Duodenal mucosa (tissue), 2 donors: ENCODE measurements at regions not wholly inside any gene's neighbourhood (a gene's known extent, or its start where the extent isn't known, plus 50 kb on each side); places are given as distances from the start of the nearest gene placed in this dataset.
"Not testable (repeated sequence)": the region's sequence is repeated elsewhere in the genome, so short reads cannot be mapped to it uniquely, and the experiment has no call there.

Experiments
- H3K27ac ChIP-seq: one replicate; pipeline ENCODE4 v1.7.0; 2013; ENCODE audit warnings: low read depth, low read length
- H3K27me3 ChIP-seq, 2 donors: one replicate each; pipeline ENCODE4 v1.7.0; 2013; ENCODE audit warnings: low read length in 2 of 2, control low read depth in 1 of 2; ENCODE audit not compliant: insufficient read depth in 2 of 2, control insufficient read depth in 1 of 2
- H3K36me3 ChIP-seq, 2 donors: one replicate each; pipeline ENCODE4 v1.7.0; 2013; ENCODE audit warnings: low read length in 2 of 2, control low read depth in 1 of 2; ENCODE audit not compliant: insufficient read depth in 2 of 2, control insufficient read depth in 1 of 2
- H3K4me1 ChIP-seq, 2 donors: one replicate each; pipeline ENCODE4 v1.7.0; 2013; ENCODE audit warnings: low read length in 2 of 2, control low read depth in 1 of 2; ENCODE audit not compliant: insufficient read depth in 2 of 2, control insufficient read depth in 1 of 2
- H3K4me3 ChIP-seq, 2 donors: one replicate each; pipeline ENCODE4 v1.7.0; 2013; ENCODE audit warnings: low read length in 2 of 2, low read depth in 1 of 2
- H3K9ac ChIP-seq, 2 donors: one replicate each; pipeline ENCODE4 v1.7.0; 2013; ENCODE audit warnings: low read length in 2 of 2, low read depth in 1 of 2
- H3K9me3 ChIP-seq, 2 donors: one replicate each; pipeline ENCODE4 v1.7.0; 2013; ENCODE audit warnings: low read length in 2 of 2, control low read depth in 1 of 2; ENCODE audit not compliant: control insufficient read depth in 1 of 2

GRCh38 chr11:130677486-130678153 lies 229.2 kb downstream of the ADAMTS15 start:
- H3K4me3 ChIP-seq = no peak overlapping the region
- H3K36me3 ChIP-seq = no peaks in the 10 kb centered on the region
- H3K27me3 ChIP-seq = no peaks in the 10 kb centered on the region
- H3K9ac ChIP-seq = no peak overlapping the region
- H3K27ac ChIP-seq = no peak overlapping the region
- H3K4me1 ChIP-seq = no peaks in the 10 kb centered on the region
- H3K9me3 ChIP-seq = peaks cover 9 to 17% of the 10 kb centered on the region in 2 donors

GRCh38 chr11:130679247-130679646 lies 230.8 kb downstream of the ADAMTS15 start:
- Histone ChIP-seq H3K36me3 (no peaks in the 10 kb centered on the region), H3K27ac (no peak overlapping the region), H3K9me3 (peaks cover 9 to 17% of the 10 kb centered on the region in 2 donors), H3K9ac (no peak overlapping the region), H3K4me1 (no peaks in the 10 kb centered on the region), H3K27me3 (no peaks in the 10 kb centered on the region), H3K4me3 (no peak overlapping the region)

- not testable (repeated sequence) for H3K4me1 ChIP-seq, H3K9ac ChIP-seq, H3K36me3 ChIP-seq, H3K27me3 ChIP-seq, H3K27ac ChIP-seq, H3K4me3 ChIP-seq
- H3K9me3 ChIP-seq = peaks cover 9 to 17% of the 10 kb centered on the region in 2 donors
These were observed 233.8 kb downstream of the SNX19 start for GRCh38 chr11:130682471-130682870.

GRCh38 chr11:130689222-130689908 lies 226.9 kb downstream of the SNX19 start:
- Histone ChIP-seq H3K4me3 (no peak overlapping the region), H3K9me3 (no peaks in the 10 kb centered on the region), H3K4me1 (no peaks in the 10 kb centered on the region), H3K9ac (no peak overlapping the region), H3K36me3 (no peaks in the 10 kb centered on the region), H3K27ac (no peak overlapping the region), H3K27me3 (no peaks in the 10 kb centered on the region)

- H3K27me3 ChIP-seq = no peaks in the 10 kb centered on the region
- H3K9me3 ChIP-seq = no peaks in the 10 kb centered on the region
- H3K36me3 ChIP-seq = no peaks in the 10 kb centered on the region
- no peaks in the 10 kb centered on the region for H3K4me1 ChIP-seq
- H3K27ac ChIP-seq = no peak overlapping the region
- no peak overlapping the region for H3K9ac ChIP-seq
- no peak overlapping the region for H3K4me3 ChIP-seq
These were observed 224.7 kb downstream of the SNX19 start for GRCh38 chr11:130691581-130691980.

- Histone ChIP-seq H3K27ac (no peak overlapping the region), H3K4me1 (no peaks in the 10 kb centered on the region), H3K27me3 (no peaks in the 10 kb centered on the region), H3K4me3 (no peak overlapping the region), H3K36me3 (no peaks in the 10 kb centered on the region), H3K9ac (no peak overlapping the region), H3K9me3 (no peaks in the 10 kb centered on the region)
These were observed 224.1 kb downstream of the SNX19 start for GRCh38 chr11:130692220-130692619.

- H3K4me3 ChIP-seq = no peak overlapping the region
- no peaks in the 10 kb centered on the region for H3K9me3 ChIP-seq
- H3K9ac ChIP-seq = no peak overlapping the region
- H3K4me1 ChIP-seq = no peaks in the 10 kb centered on the region
- H3K27ac ChIP-seq = no peak overlapping the region
- no peaks in the 10 kb centered on the region for H3K36me3 ChIP-seq
- no peaks in the 10 kb centered on the region for H3K27me3 ChIP-seq
These were observed 222.7 kb downstream of the SNX19 start for GRCh38 chr11:130693543-130693942.

- H3K4me1 ChIP-seq = no peaks in the 10 kb centered on the region
- no peak overlapping the region for H3K4me3 ChIP-seq
- no peaks in the 10 kb centered on the region for H3K27me3 ChIP-seq
- H3K27ac ChIP-seq = no peak overlapping the region
- no peaks in the 10 kb centered on the region for H3K36me3 ChIP-seq
- no peaks in the 10 kb centered on the region for H3K9me3 ChIP-seq
- no peak overlapping the region for H3K9ac ChIP-seq
These were observed 221.7 kb downstream of the SNX19 start for GRCh38 chr11:130694488-130695045.

GRCh38 chr11:130698174-130698573 lies 218.1 kb downstream of the SNX19 start:
- Histone ChIP-seq H3K27ac (no peak overlapping the region), H3K36me3 (no peaks in the 10 kb centered on the region), H3K9me3 (no peaks in the 10 kb centered on the region), H3K27me3 (no peaks in the 10 kb centered on the region), H3K9ac (no peak overlapping the region), H3K4me3 (no peak overlapping the region), H3K4me1 (no peaks in the 10 kb centered on the region)

GRCh38 chr11:130699561-130699960 lies 216.7 kb downstream of the SNX19 start:
- no peak overlapping the region for H3K4me3 ChIP-seq
- no peaks in the 10 kb centered on the region for H3K4me1 ChIP-seq

More at GRCh38 chr11:130699561-130699960, 216.7 kb downstream of the SNX19 start:
- H3K9ac ChIP-seq = no peak overlapping the region
- no peak overlapping the region for H3K27ac ChIP-seq
- H3K9me3 ChIP-seq = no peaks in the 10 kb centered on the region
- H3K36me3 ChIP-seq = no peaks in the 10 kb centered on the region
- H3K27me3 ChIP-seq = no peaks in the 10 kb centered on the region
